ENCODE measurements at regions not wholly inside any gene's neighbourhood (a gene's known extent, or its start where the extent isn't known, plus 50 kb on each side); places are given as distances from the start of the nearest gene placed in this dataset.

- WGBS: 48% methylated on average over 7 of the region's 7 CpGs
- Histone ChIP-seq H3K27ac (ENCODE audit: low read length) (no peak overlapping the region), H3K9me3 (ENCODE audit: control insufficient read depth, low read length) (no peaks in the 10 kb centered on the region), H3K4me3 (ENCODE audit: low read length) (no peak overlapping the region), H3K4me1 (ENCODE audit: control insufficient read depth, insufficient read depth, low read length) (no peaks in the 10 kb centered on the region), H3K27me3 (ENCODE audit: control insufficient read depth, insufficient read depth) (no peaks in the 10 kb centered on the region)
- no peak for DNase-seq
- intact Hi-C loops (cut with DNase I): no loop called here
- no peak for ATAC-seq
Observed at GRCh38 chr6:92329208-92329847, 1090.0 kb downstream of the EPHA7 start.

GRCh38 chr6:92315312-92315711, 1104.0 kb downstream of the EPHA7 start:
- no peaks in the 10 kb centered on the region for H3K4me1 ChIP-seq (ENCODE audit: control insufficient read depth, insufficient read depth, low read length)
- WGBS: 74% methylated on average over 1 of the region's 1 CpG
- no peak overlapping the region for H3K4me3 ChIP-seq (ENCODE audit: low read length)
- intact Hi-C loops (cut with DNase I): no loop called here
- no peaks in the 10 kb centered on the region for H3K9me3 ChIP-seq (ENCODE audit: control insufficient read depth, low read length)
- no peak overlapping the region for H3K27ac ChIP-seq (ENCODE audit: low read length)
- H3K27me3 ChIP-seq (ENCODE audit: control insufficient read depth, insufficient read depth): no peaks in the 10 kb centered on the region
- ATAC-seq (no peak), DNase-seq (no peak)

- H3K27ac ChIP-seq (ENCODE audit: low read length): no peak overlapping the region
- no peak overlapping the region for H3K4me3 ChIP-seq (ENCODE audit: low read length)
- H3K27me3 ChIP-seq (ENCODE audit: control insufficient read depth, insufficient read depth): no peaks in the 10 kb centered on the region
- no peak for DNase-seq
- H3K9me3 ChIP-seq (ENCODE audit: control insufficient read depth, low read length): no peaks in the 10 kb centered on the region
- no peaks in the 10 kb centered on the region for H3K4me1 ChIP-seq (ENCODE audit: control insufficient read depth, insufficient read depth, low read length)
- 81% methylated on average over 4 of the region's 4 CpGs for WGBS
- intact Hi-C loops (cut with DNase I): no loop called here
- ATAC-seq: no peak
Observed at GRCh38 chr6:92297101-92297500, 1122.3 kb downstream of the EPHA7 start.

GRCh38 chr6:92292067-92292466, 1127.3 kb downstream of the EPHA7 start:
- Histone ChIP-seq H3K4me3 (ENCODE audit: low read length) (no peak overlapping the region), H3K4me1 (ENCODE audit: control insufficient read depth, insufficient read depth, low read length) (no peaks in the 10 kb centered on the region), H3K9me3 (ENCODE audit: control insufficient read depth, low read length) (no peaks in the 10 kb centered on the region), H3K27ac (ENCODE audit: low read length) (no peak overlapping the region), H3K27me3 (ENCODE audit: control insufficient read depth, insufficient read depth) (no peaks in the 10 kb centered on the region)
- WGBS: 41% methylated on average over 1 of the region's 1 CpG
- intact Hi-C loops (cut with DNase I): no loop called here
- no peak for DNase-seq
- ATAC-seq: no peak

GRCh38 chr6:92289831-92290230, 1129.5 kb downstream of the EPHA7 start:
- DNase-seq: no peak
- intact Hi-C loops (cut with DNase I): no loop called here

GRCh38 chr6:92281571-92282076, 1137.7 kb downstream of the EPHA7 start:
- intact Hi-C loops (cut with DNase I): no loop called here
- no peaks in the 10 kb centered on the region for H3K9me3 ChIP-seq (ENCODE audit: control insufficient read depth, low read length)
- no peaks in the 10 kb centered on the region for H3K4me1 ChIP-seq (ENCODE audit: control insufficient read depth, insufficient read depth, low read length)
- no peaks in the 10 kb centered on the region for H3K27me3 ChIP-seq (ENCODE audit: control insufficient read depth, insufficient read depth)
- DNase-seq: no peak
- H3K4me3 ChIP-seq (ENCODE audit: low read length): no peak overlapping the region
- no peak overlapping the region for H3K27ac ChIP-seq (ENCODE audit: low read length)
- ATAC-seq: no peak
- 33% methylated on average over 3 of the region's 3 CpGs for WGBS

More at GRCh38 chr6:92289831-92290230, 1129.5 kb downstream of the EPHA7 start:
- no peaks in the 10 kb centered on the region for H3K4me1 ChIP-seq (ENCODE audit: control insufficient read depth, insufficient read depth, low read length)
- no peak overlapping the region for H3K27ac ChIP-seq (ENCODE audit: low read length)
- ATAC-seq: no peak
- no peaks in the 10 kb centered on the region for H3K27me3 ChIP-seq (ENCODE audit: control insufficient read depth, insufficient read depth)
- H3K9me3 ChIP-seq (ENCODE audit: control insufficient read depth, low read length): no peaks in the 10 kb centered on the region
- H3K4me3 ChIP-seq (ENCODE audit: low read length): no peak overlapping the region

- intact Hi-C loops (cut with DNase I): no loop called here
- no peaks in the 10 kb centered on the region for H3K4me1 ChIP-seq (ENCODE audit: control insufficient read depth, insufficient read depth, low read length)
- no peak for DNase-seq
- H3K27ac ChIP-seq (ENCODE audit: low read length): no peak overlapping the region
- H3K27me3 ChIP-seq (ENCODE audit: control insufficient read depth, insufficient read depth): no peaks in the 10 kb centered on the region
- no peak overlapping the region for H3K4me3 ChIP-seq (ENCODE audit: low read length)
- no peaks in the 10 kb centered on the region for H3K9me3 ChIP-seq (ENCODE audit: control insufficient read depth, low read length)
- WGBS: 88% methylated on average over 5 of the region's 5 CpGs
- ATAC-seq: no peak
Observed at GRCh38 chr6:92275150-92275549, 1144.2 kb downstream of the EPHA7 start.

- DNase-seq: no peak
- intact Hi-C loops (cut with DNase I): no loop called here
Observed at GRCh38 chr6:92274588-92274987, 1144.8 kb downstream of the EPHA7 start.

GRCh38 chr6:92273694-92274093, 1145.7 kb downstream of the EPHA7 start:
- no peaks in the 10 kb centered on the region for H3K9me3 ChIP-seq (ENCODE audit: control insufficient read depth, low read length)
- H3K4me1 ChIP-seq (ENCODE audit: control insufficient read depth, insufficient read depth, low read length): no peaks in the 10 kb centered on the region
- H3K27me3 ChIP-seq (ENCODE audit: control insufficient read depth, insufficient read depth): no peaks in the 10 kb centered on the region
- DNase-seq (no peak), ATAC-seq (no peak)
- no peak overlapping the region for H3K27ac ChIP-seq (ENCODE audit: low read length)
- intact Hi-C loops (cut with DNase I): no loop called here
- WGBS: 78% methylated on average over 2 of the region's 2 CpGs
- H3K4me3 ChIP-seq (ENCODE audit: low read length): no peak overlapping the region

More at GRCh38 chr6:92274588-92274987, 1144.8 kb downstream of the EPHA7 start:
- no peaks in the 10 kb centered on the region for H3K4me1 ChIP-seq (ENCODE audit: control insufficient read depth, insufficient read depth, low read length)
- no peak overlapping the region for H3K4me3 ChIP-seq (ENCODE audit: low read length)
- ATAC-seq: no peak
- no peaks in the 10 kb centered on the region for H3K9me3 ChIP-seq (ENCODE audit: control insufficient read depth, low read length)
- 85% methylated on average over 8 of the region's 8 CpGs for WGBS
- H3K27me3 ChIP-seq (ENCODE audit: control insufficient read depth, insufficient read depth): no peaks in the 10 kb centered on the region
- H3K27ac ChIP-seq (ENCODE audit: low read length): no peak overlapping the region

GRCh38 chr6:92271091-92271490, 1148.3 kb downstream of the EPHA7 start:
- no peak overlapping the region for H3K4me3 ChIP-seq (ENCODE audit: low read length)
- WGBS: 90% methylated on average over 1 of the region's 1 CpG
- intact Hi-C loops (cut with DNase I): no loop called here
- no peak for DNase-seq
- no peaks in the 10 kb centered on the region for H3K27me3 ChIP-seq (ENCODE audit: control insufficient read depth, insufficient read depth)
- ATAC-seq: no peak
- H3K27ac ChIP-seq (ENCODE audit: low read length): no peak overlapping the region
- H3K4me1 ChIP-seq (ENCODE audit: control insufficient read depth, insufficient read depth, low read length): no peaks in the 10 kb centered on the region
- no peaks in the 10 kb centered on the region for H3K9me3 ChIP-seq (ENCODE audit: control insufficient read depth, low read length)

- Histone ChIP-seq H3K27ac (ENCODE audit: low read length) (no peak overlapping the region), H3K9me3 (ENCODE audit: control insufficient read depth, low read length) (no peaks in the 10 kb centered on the region), H3K27me3 (ENCODE audit: control insufficient read depth, insufficient read depth) (no peaks in the 10 kb centered on the region), H3K4me1 (ENCODE audit: control insufficient read depth, insufficient read depth, low read length) (no peaks in the 10 kb centered on the region), H3K4me3 (ENCODE audit: low read length) (no peak overlapping the region)
- DNase-seq: no peak
- WGBS: 92% methylated on average over 6 of the region's 6 CpGs
- intact Hi-C loops (cut with DNase I): no loop called here
- ATAC-seq: no peak
Observed at GRCh38 chr6:92270365-92270764, 1149.0 kb downstream of the EPHA7 start.

GRCh38 chr6:92267335-92267734, 1152.0 kb downstream of the EPHA7 start:
- Histone ChIP-seq H3K27ac (ENCODE audit: low read length) (no peak overlapping the region), H3K4me1 (ENCODE audit: control insufficient read depth, insufficient read depth, low read length) (no peaks in the 10 kb centered on the region), H3K27me3 (ENCODE audit: control insufficient read depth, insufficient read depth) (no peaks in the 10 kb centered on the region), H3K9me3 (ENCODE audit: control insufficient read depth, low read length) (no peaks in the 10 kb centered on the region), H3K4me3 (ENCODE audit: low read length) (no peak overlapping the region)
- intact Hi-C loops (cut with DNase I): no loop called here
- ATAC-seq: no peak
- 95% methylated on average over 1 of the region's 1 CpG for WGBS
- DNase-seq: no peak
